Activated CD8-positive, alpha-beta memory T cell treated with anti-CD3 and anti-CD28 coated beads for 36 hours (primary cell): ENCODE measurements at regions not wholly inside any gene's neighbourhood (a gene's known extent, or its start where the extent isn't known, plus 50 kb on each side); places are given as distances from the start of the nearest gene placed in this dataset.

Experiments
- CTCF ChIA-PET: fragments of 350-600 bp; sonication (Branson Sonifier 250); formaldehyde crosslinking; loops from one replicate; lab custom pipeline; 2021; ENCODE audit warnings: antibody characterized with exemption; lab: Charles Lee
- POLR2A ChIA-PET: fragments of 350-600 bp; sonication (Branson Sonifier 250); formaldehyde crosslinking; loops from one replicate; lab custom pipeline; 2021; ENCODE audit warnings: antibody characterized with exemption; lab: Charles Lee

GRCh38 chr9:99326112-99326916 lies 104.2 kb downstream of the SEC61B start:
- ChIA-PET CTCF (no interaction called here), POLR2A (no interaction called here)

GRCh38 chr9:99326917-99327189 lies 104.8 kb downstream of the SEC61B start:
- ChIA-PET CTCF (no interaction called here), POLR2A (no interaction called here)

- CTCF ChIA-PET, result no interaction called here
- POLR2A ChIA-PET, result no interaction called here
Measured at GRCh38 chr9:99327667-99328066, 105.6 kb downstream of the SEC61B start.

GRCh38 chr9:99335280-99335679 lies 113.2 kb downstream of the SEC61B start:
- CTCF ChIA-PET, result interaction anchor here (0.6 kb wide), 1 partner anchor 461 kb away, joined by 3 read pairs; no protein-coding TSS in a partner anchor

GRCh38 chr9:99336005-99336404 lies 113.9 kb downstream of the SEC61B start:
- CTCF ChIA-PET, result no interaction called here
- POLR2A ChIA-PET, result no interaction called here

More at GRCh38 chr9:99335280-99335679, 113.2 kb downstream of the SEC61B start:
- POLR2A ChIA-PET, result no interaction called here

- ChIA-PET POLR2A (no interaction called here), CTCF (no interaction called here)
Measured at GRCh38 chr9:99336531-99336930, 114.4 kb downstream of the SEC61B start.

GRCh38 chr9:99340281-99340680 lies 118.2 kb downstream of the SEC61B start:
- CTCF ChIA-PET, result interaction anchor here (0.6 kb wide), 1 partner anchor 11 kb away, joined by 3 read pairs; no protein-coding TSS in a partner anchor
- POLR2A ChIA-PET, result no interaction called here

- POLR2A ChIA-PET, result no interaction called here
- CTCF ChIA-PET, result interaction anchor here (0.6 kb wide), 1 partner anchor 12 kb away, joined by 4 read pairs; no protein-coding TSS in a partner anchor
Measured at GRCh38 chr9:99341686-99342085, 119.6 kb downstream of the SEC61B start.

GRCh38 chr9:99345451-99345850 lies 123.4 kb downstream of the SEC61B start:
- POLR2A ChIA-PET, result no interaction called here
- CTCF ChIA-PET, result no interaction called here

- ChIA-PET POLR2A (no interaction called here), CTCF (no interaction called here)
Measured at GRCh38 chr9:99345942-99346341, 123.9 kb downstream of the SEC61B start.

GRCh38 chr9:99347568-99347967 lies 125.5 kb downstream of the SEC61B start:
- CTCF ChIA-PET, result no interaction called here
- POLR2A ChIA-PET, result no interaction called here

GRCh38 chr9:99348289-99348688 lies 126.2 kb downstream of the SEC61B start:
- CTCF ChIA-PET, result no interaction called here

GRCh38 chr9:99349870-99350269 lies 127.8 kb downstream of the SEC61B start:
- CTCF ChIA-PET, result no interaction called here
- POLR2A ChIA-PET, result no interaction called here

More at GRCh38 chr9:99348289-99348688, 126.2 kb downstream of the SEC61B start:
- POLR2A ChIA-PET, result no interaction called here

- POLR2A ChIA-PET, result no interaction called here
Measured at GRCh38 chr9:99350461-99350860, 128.4 kb downstream of the SEC61B start.

GRCh38 chr9:99351647-99352046 lies 129.6 kb downstream of the SEC61B start:
- CTCF ChIA-PET, result no interaction called here
- POLR2A ChIA-PET, result no interaction called here

More at GRCh38 chr9:99350461-99350860, 128.4 kb downstream of the SEC61B start:
- CTCF ChIA-PET, result no interaction called here

- CTCF ChIA-PET, result no interaction called here
- POLR2A ChIA-PET, result no interaction called here
Measured at GRCh38 chr9:99352826-99353225, 130.7 kb downstream of the SEC61B start.

- ChIA-PET POLR2A (no interaction called here), CTCF (no interaction called here)
Measured at GRCh38 chr9:99353408-99353807, 131.3 kb downstream of the SEC61B start.

- CTCF ChIA-PET, result no interaction called here
- POLR2A ChIA-PET, result no interaction called here
Measured at GRCh38 chr9:99354104-99354503, 132.0 kb downstream of the SEC61B start.

- ChIA-PET CTCF (no interaction called here), POLR2A (no interaction called here)
Measured at GRCh38 chr9:99356512-99356971, 134.5 kb downstream of the SEC61B start.

GRCh38 chr9:99357575-99357974 lies 135.5 kb downstream of the SEC61B start:
- CTCF ChIA-PET, result no interaction called here
- POLR2A ChIA-PET, result no interaction called here

- ChIA-PET POLR2A (no interaction called here), CTCF (no interaction called here)
Measured at GRCh38 chr9:99358668-99359067, 136.6 kb downstream of the SEC61B start.
